IMR-90 (cell line): ENCODE measurements at regions not wholly inside any gene's neighbourhood (a gene's known extent, or its start where the extent isn't known, plus 50 kb on each side); places are given as distances from the start of the nearest gene placed in this dataset.

ENCODE experiments used
- CEBPB ChIP-seq: IDR thresholded peaks from 2 replicates; pipeline ENCODE4 v1.6.1; 2012; ENCODE audit warnings: low read depth, low read length, improper control_type of control experiment
- CHD1 ChIP-seq: IDR thresholded peaks from 2 replicates; pipeline ENCODE4 v1.6.1; 2012; ENCODE audit warnings: low read depth, low read length, improper control_type of control experiment
- ELK1 ChIP-seq: fragments of 150-350 bp; IDR thresholded peaks from 2 replicates; pipeline ENCODE4 v1.6.1; 2016; ENCODE audit warnings: low read depth, mild to moderate bottlenecking, low read length, moderate library complexity, borderline replicate concordance
- MAFK ChIP-seq: IDR thresholded peaks from 2 replicates; pipeline ENCODE4 v1.6.1; 2012; ENCODE audit warnings: low read depth, low read length, improper control_type of control experiment
- MAZ ChIP-seq: IDR thresholded peaks from 2 replicates; pipeline ENCODE4 v1.6.1; 2012; ENCODE audit warnings: low read depth, mild to moderate bottlenecking, low read length, improper control_type of control experiment, moderate library complexity, borderline replicate concordance
- MXI1 ChIP-seq: IDR thresholded peaks from 2 replicates; pipeline ENCODE4 v1.6.1; 2012; ENCODE audit warnings: low read depth, mild to moderate bottlenecking, low read length, moderate library complexity, borderline replicate concordance
- NFE2L2 ChIP-seq: fragments of 150-350 bp; IDR thresholded peaks from 2 replicates; pipeline ENCODE4 v1.6.1; 2016; ENCODE audit warnings: low read depth, mild to moderate bottlenecking, low read length
- POLR2A ChIP-seq: IDR thresholded peaks from 2 replicates; pipeline ENCODE4 v1.6.1; 2012; ENCODE audit warnings: mild to moderate bottlenecking, low read depth, low read length
- RAD21 ChIP-seq: IDR thresholded peaks from 2 replicates; pipeline ENCODE4 v1.6.1; 2012; ENCODE audit warnings: low read length, improper control_type of control experiment
- RFX5 ChIP-seq: IDR thresholded peaks from 2 replicates; pipeline ENCODE4 v1.8.0; 2012; ENCODE audit warnings: low read depth, mild to moderate bottlenecking, low read length, moderate library complexity
- TF ChIP-seq, protein P1 (sequence below): conservative IDR thresholded peaks from 2 replicates; pipeline ENCODE4 v1.5.1; 2012; ENCODE audit warnings: mild to moderate bottlenecking, low read depth, low read length, improper control_type of control experiment
- TF ChIP-seq, protein P2 (sequence below): fragments of 150-350 bp; IDR thresholded peaks from 2 replicates; pipeline ENCODE4 v1.6.1; 2017; ENCODE audit warnings: mild to moderate bottlenecking, antibody characterized with exemption, low read length, low read depth

GRCh38 chr15:62867844-62868243 is 174.7 kb upstream of the TPM1 start:
- TF ChIP-seq POLR2A: no peak
- TF ChIP-seq, protein P1, sequence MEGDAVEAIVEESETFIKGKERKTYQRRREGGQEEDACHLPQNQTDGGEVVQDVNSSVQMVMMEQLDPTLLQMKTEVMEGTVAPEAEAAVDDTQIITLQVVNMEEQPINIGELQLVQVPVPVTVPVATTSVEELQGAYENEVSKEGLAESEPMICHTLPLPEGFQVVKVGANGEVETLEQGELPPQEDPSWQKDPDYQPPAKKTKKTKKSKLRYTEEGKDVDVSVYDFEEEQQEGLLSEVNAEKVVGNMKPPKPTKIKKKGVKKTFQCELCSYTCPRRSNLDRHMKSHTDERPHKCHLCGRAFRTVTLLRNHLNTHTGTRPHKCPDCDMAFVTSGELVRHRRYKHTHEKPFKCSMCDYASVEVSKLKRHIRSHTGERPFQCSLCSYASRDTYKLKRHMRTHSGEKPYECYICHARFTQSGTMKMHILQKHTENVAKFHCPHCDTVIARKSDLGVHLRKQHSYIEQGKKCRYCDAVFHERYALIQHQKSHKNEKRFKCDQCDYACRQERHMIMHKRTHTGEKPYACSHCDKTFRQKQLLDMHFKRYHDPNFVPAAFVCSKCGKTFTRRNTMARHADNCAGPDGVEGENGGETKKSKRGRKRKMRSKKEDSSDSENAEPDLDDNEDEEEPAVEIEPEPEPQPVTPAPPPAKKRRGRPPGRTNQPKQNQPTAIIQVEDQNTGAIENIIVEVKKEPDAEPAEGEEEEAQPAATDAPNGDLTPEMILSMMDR: no peak
- no peak for TF ChIP-seq MXI1
- TF ChIP-seq CEBPB: no peak
- no peak for TF ChIP-seq CHD1
- no peak for TF ChIP-seq MAFK
- no peak for TF ChIP-seq ELK1
- TF ChIP-seq RFX5: no peak
- TF ChIP-seq MAZ: no peak
- TF ChIP-seq, protein P2, sequence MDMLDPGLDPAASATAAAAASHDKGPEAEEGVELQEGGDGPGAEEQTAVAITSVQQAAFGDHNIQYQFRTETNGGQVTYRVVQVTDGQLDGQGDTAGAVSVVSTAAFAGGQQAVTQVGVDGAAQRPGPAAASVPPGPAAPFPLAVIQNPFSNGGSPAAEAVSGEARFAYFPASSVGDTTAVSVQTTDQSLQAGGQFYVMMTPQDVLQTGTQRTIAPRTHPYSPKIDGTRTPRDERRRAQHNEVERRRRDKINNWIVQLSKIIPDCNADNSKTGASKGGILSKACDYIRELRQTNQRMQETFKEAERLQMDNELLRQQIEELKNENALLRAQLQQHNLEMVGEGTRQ: no peak
- no peak for TF ChIP-seq RAD21
- no peak for TF ChIP-seq NFE2L2
